Stimulated activated CD8-positive, alpha-beta memory T cell treated with anti-CD3 and anti-CD28 coated beads, Interleukin-7, amount 100 ng/mL, for 1 hour (primary cell): ENCODE measurements at regions not wholly inside any gene's neighbourhood (a gene's known extent, or its start where the extent isn't known, plus 50 kb on each side); places are given as distances from the start of the nearest gene placed in this dataset.

ENCODE experiments used
- DNase-seq, 2 donors: peaks; one replicate each; pipeline ENCODE4 v3.0.0-alpha.2; 2020; ENCODE audit warnings: low read depth in 2 of 2

DNA sequence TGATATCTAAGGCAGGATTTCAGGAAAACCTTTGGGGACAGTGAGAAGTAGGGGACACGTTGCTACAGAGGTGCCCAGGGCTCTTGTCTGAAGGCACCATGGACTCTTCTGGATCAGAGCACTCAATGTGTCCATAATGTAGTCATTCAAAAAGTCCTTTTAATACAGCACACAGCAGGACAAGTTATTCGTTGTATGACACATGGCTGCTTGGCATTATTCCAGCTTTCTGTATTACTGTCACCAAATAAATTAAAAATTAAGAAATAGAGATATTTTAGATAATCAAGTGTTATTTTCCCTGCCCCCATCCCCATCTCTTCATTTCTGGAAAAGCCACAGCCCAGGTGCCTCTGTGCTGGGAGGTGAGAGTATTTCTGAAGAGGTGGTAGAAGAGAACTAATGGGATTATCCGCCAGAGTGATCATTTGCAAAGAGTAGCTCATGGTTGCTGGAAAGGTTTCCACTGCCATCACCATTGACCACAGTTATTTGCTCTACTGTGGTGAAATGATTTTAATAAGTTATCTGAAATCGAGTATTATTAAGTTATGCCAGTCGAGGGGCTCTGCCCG, 83.0 kb downstream of the CXCL12 start:
- no peak for DNase-seq

DNA sequence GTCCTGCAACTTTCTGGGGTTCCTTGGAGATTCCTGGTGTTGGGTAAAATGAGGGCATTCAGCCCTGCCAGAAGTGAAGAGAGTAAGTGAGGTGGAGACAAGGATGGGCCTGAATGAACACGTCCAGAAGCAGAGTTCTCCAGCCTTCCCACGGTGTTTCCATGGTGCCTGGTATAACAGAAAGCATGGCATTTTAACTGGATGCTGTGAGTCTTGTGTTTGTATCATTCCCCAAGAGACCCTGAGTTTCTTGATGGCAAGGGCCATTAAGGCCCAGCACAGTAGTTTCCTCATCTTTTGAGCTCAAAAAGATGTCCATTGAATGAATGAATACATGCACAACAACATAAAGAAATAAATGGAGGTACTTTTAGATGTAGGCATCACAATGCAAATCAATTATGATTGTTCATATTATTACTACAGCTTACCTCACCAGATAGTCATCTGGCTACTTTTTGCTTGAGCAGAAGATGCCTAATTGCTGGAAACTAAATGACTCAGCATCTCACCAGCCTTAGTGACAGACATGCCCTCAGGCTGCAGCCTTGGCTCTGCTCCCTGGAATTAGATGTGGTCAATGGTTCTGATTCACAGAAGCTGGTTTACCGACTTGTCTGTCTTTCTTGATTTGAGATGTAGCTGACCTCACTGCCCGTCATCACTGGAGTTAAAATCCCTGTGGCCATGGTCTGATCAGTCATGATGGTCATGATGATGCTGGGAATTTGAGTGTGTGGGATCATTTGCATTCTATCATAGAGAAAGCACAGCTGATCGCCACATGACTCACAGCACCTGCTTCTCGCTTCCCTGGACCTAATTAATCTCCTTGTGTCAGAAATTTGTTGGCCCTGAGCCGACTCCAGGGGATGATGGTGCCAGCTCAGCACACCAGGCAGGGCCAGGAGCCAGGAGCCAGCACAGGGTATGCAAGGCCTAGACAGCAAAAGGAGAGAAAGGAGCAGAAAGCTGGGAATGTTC, 83.9 kb downstream of the CXCL12 start:
- DNase-seq: no peak

DNA sequence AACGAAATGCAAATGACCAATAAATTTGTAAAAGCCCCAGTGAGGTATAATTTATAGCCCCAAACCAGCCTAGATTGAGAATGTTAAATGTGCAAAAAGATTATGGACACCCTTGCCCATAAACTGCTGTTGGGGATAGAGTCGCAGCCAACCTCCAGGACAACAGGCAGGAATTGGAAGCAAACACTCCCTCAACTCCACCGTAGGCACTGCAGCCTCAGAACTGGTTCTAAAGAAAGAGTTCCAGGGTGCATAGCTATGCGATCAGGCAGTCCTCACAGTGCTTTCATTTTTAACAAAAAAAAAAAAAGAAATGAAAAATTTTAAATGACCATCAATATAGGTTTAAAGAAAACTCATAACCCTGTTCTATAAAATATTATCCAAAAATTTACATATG, 86.2 kb downstream of the CXCL12 start:
- DNase-seq: no peak

DNA sequence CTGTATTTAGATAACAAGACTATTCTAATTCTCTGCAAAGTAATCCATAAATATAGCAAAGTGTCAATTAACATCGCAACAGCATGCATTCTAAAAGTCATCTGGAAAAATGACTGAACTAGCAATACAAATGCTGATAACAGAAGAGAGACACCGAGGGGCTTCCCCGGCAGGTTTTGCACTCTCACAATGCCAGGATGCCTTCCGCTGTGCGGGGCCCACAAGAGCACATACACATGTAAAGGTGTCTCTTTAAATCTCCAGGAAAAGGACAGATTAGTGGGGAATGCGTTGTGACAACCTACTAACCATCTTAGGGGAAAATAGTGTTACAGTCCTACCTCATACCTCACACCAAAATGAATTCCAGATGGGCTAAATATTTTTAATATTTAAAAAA, 86.9 kb downstream of the CXCL12 start:
- DNase-seq: no peak

DNA sequence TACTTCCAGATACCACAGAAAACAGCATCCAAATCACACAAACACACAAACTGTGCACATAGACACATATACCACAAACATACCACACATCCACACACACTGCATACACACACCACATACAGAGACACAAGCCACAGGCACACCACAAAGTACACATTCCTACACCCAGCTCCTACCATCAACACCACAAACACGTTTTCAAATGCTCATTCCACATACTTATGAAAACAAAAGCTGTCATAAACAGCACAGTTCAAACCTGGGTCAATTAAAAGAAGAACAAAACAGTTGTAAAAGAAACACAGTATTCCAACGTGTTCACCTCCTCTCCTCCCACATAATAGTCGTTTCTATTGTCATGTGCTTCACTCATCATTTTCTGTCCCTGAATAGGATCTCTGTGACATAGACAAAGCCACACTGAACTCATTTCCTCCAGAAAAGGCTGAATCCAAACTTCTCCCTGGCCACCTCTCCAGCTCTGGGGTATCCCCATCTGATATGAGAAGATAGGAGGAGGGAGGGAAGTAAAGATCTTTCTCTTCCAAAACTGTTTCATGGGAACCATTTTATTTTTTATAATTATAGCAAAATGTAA, 89.2 kb downstream of the CXCL12 start:
- no peak for DNase-seq

DNA sequence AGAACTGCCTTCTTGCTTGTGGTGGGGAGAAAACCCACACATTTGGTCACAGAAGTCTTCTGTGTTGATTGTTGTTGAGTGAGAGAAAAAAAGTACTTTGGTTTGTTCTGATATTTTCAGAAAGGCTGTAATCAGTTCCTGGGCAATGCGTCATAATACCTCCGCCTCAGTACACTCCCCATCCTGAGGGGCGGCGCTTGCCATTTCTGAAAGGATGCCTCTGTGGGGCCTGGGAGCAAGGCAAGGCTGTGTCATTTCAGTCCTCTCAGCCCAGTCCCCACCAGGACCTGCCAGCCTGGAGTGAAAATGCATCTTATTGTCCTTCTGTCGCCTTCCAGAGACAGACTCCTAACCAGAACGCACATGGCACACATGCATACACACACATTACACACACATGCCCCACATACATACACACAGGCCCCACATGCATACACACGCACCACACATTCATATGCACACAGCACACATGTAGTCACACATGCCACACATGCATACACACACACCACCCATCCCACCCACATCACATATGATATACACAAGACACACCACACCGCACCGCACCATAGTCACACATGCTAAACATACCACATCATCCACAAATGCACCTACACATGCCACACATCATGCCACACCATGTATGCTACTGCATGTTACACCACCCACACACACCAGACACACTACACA, 90.0 kb downstream of the CXCL12 start:
- no peak for DNase-seq

DNA sequence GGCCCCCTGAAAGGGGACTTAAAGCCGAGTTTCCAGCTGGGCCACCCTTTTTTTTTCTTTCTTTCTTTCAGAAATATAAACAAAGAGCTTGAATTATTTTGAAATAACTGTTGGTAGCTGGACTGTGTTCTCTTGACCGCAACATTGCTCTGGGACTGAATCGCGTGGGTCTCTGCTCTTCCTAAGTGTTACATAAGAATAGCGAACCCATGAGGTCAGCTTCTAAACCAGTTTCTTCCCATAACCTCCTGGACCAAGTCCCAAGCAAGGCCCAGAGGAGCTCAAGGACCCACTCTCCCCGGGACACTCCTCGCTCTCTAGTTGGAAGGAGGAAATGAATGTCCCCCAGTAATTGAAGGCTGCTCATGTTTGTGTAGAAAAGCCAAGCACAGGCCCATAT, 91.1 kb downstream of the CXCL12 start:
- no peak for DNase-seq

DNA sequence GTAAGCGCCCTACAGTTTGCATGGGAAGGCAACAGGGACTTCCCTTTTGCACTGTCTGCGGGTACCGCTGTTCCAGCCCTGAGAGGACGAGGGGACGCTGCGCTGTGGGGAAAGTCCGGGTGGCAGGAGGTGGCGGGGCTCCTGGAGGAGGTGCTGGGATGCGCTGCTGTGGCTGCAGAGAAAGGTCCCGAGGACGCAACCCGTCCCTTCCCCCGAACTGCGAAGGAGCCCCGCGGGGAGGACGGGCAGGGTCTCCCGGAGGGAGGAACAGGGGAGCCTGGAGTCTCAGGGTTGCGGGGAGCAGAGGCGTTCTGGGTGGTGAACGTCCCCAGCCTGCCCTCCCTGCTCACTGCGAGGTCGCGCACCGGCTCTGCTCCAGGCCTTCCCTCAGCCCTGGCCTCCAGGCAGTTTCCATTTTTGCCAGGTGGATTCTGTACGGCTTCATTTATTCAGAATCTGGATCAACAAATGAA, 91.6 kb downstream of the CXCL12 start:
- DNase-seq: no peak

DNA sequence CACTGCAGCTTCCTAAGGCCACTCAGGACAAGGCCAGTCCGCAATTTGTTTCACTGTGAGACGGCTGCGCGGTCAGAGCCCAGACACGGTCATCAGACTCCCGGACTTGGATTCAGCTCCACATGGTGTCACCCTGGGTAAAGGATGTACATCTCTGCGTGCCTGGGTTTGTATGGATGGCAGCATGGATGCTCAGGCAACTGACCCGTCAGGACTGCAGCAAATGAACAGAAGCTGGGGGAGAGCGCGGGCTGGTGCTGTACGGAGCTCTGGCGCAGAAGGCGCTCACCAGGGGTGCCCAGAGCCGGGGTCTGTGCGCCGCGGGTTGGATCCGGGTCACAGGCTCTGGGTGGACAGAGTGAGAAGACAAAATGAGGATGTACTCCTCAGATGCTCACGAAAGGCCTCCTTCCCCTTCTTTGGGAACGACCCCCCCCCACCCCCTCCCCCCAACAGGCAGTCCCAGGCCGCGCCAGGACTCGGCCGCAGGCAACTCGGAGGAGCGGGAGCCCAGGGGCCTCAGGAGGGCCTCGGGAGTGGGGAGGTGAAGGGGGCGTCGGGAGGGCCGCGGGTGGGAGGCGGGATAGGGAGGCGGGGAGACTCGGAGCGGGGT, 92.4 kb downstream of the CXCL12 start:
- DNase-seq: no peak

DNA sequence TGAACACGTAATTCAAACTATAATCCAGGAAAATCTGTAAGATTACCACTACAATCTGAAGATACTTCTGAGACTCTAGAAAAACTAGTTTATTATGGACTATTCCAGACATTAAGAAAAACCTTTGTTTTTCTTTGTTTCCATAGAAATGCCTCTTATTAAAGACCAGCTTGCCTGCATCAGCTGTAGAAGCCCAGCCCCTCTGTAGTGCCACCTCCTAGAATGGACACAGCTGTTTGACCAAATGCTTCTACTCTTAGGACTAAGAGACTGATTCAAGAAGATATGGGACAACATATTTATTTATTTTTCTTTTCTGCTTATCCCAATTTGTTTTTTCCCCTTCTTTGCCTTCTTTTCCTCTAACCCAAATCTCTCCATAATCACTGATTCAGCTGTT, 93.8 kb downstream of the CXCL12 start:
- DNase-seq: no peak

DNA sequence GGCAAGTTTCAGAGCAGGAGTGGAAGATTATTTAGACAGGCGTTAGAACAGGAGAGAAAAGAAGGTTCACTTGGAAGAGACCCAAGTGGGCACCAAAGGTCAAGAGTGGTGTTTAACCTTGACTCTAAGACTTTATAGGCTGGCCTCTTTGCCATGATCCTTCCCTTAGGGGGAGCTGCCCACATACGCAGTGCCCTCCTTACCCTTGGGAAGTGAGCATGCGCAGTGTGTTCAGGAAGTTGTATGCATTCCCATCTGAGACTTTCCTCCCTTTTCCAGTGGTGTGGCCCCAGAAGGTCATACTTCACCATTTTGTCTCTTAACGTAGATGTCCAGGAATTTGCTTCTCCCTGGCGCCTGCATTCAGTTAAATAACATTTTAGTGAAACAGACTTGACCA, 95.8 kb downstream of the CXCL12 start:
- DNase-seq: no peak

DNA sequence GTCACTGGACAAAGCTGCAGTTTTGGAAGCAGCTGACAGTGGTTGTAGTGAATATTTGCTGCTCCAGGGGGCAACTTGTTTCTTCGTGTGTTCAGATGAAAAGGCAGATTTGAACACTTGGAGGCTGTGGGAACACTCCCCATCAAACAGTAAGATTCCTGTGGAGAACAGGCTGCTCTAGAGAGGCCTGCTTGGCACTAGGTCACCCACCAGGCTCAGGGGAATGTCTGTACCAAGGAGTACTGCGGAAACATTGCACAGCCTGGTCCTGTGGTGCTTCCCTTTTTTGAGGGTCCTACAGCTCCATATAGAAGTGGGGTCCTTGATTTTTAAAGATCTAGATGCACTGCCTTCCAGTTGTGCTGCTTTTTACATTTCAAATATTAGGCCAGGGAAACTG, 97.5 kb downstream of the CXCL12 start:
- no peak for DNase-seq

DNA sequence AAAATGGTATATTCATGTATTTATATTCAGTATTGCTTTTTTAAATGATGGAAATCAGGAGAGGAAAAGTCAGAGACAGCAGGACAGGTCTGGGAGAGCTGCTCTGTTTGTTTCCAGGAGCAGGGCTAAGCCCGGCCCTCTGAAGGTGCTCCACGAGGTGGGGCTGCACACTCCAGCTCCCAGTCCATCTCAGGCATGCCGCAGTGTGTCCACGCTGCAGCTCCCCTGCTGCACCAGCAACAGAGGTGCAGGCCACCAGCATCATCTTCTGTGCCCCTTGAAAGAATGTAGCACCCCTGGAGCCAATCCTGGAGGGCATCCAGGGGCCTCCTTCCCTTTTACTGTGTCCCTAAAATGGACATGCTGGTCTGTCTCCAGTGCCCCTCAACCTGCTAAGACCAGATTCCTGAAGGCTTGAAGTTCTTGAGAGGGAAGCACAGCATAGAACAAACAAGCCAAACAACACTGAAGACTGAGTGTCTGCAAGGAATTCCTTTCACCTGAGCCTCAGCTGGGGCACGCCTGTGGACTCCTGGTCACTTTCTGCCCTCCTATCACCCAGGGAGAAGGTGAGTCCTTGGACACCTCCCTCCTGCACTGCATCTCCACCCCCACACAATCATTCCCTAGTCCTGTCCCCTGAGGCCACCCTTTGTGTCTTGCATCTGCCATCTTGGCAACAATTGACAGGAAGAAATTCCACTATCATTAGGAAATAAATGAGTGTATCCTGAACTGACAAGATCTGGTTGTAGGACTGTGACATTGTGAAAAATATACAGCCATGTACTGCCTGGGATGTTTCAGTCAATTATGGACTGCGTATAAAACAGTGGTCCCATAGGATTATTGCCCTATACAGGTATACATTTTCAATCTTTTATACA, 100.5 kb downstream of the CXCL12 start:
- no peak for DNase-seq

DNA sequence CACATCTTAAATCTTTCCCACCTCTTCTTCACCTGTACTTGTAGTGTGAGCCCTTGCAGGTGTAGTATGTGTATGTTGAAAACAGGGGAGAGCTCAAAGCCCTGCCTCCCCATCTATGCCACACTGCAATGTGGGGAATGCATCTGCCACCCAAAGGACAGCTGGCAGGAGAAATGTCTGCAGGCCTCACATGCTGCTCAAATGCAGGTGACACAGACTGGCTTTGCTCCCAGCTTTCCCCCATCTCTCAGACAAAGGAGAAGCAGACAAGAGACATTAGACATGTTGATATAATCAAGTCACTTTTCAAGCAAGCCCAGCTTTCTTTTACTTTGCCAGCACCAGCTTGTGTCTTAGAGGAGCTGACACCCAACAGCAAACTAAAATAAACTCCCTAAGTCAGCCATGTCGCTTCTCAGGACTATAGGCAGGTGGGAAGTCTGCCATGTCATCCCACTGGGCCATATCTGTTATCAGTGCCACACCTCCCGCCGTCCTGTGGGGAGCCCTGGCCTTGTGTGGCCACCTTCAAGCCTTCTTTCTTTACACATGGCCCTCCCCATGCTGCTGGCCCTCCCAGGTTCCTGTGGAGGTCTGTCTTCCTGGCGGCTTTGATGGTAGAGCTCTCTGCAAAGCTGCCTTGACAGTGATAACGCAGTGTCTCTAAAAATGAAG, 102.1 kb downstream of the CXCL12 start:
- DNase-seq: no peak

DNA sequence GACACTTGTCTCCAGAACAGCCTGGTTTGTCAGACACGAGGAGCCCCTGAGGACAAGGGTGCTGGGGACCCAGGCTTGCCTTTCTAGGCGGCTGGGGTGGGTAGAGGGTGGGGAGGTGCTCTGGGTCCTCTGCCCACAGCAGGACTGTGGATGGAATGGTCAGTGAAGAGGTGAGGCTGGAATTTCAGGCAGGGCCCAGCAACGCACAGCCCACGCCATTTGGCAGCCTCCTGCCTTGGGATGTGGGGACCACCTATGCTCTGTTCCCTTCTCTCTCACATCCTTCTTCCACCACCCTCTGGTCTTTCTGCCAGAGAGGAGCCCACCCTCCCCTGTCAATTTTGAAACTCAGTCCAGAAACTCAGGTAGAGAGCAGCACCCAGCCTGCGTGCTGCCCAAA, 103.2 kb downstream of the CXCL12 start:
- DNase-seq: no peak

DNA sequence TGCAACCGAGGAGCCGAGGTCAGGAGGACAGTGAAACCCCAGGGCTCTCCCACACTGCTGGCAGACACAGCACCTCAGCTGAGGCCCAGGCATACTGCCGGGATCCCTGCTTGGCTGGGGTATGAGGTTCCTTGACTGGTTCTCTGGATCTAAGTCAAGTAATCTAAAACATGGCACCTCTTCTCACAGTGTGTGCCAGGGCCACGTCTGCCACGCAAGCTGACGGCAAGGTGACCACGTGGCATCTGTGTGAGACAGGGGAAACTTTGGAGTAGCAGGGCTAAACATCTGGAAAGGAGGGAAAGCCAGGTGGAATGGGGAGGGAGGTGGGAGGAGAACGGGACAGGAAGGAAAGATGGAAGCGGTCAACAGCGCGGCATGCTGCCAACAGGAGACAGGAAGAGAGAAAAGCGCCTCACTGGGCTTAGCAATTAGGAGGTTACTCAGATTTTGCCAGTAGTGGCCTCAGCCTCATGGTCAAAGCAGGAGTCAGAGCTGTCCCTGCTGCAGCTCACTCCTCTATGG, 103.7 kb downstream of the CXCL12 start:
- no peak for DNase-seq

DNA sequence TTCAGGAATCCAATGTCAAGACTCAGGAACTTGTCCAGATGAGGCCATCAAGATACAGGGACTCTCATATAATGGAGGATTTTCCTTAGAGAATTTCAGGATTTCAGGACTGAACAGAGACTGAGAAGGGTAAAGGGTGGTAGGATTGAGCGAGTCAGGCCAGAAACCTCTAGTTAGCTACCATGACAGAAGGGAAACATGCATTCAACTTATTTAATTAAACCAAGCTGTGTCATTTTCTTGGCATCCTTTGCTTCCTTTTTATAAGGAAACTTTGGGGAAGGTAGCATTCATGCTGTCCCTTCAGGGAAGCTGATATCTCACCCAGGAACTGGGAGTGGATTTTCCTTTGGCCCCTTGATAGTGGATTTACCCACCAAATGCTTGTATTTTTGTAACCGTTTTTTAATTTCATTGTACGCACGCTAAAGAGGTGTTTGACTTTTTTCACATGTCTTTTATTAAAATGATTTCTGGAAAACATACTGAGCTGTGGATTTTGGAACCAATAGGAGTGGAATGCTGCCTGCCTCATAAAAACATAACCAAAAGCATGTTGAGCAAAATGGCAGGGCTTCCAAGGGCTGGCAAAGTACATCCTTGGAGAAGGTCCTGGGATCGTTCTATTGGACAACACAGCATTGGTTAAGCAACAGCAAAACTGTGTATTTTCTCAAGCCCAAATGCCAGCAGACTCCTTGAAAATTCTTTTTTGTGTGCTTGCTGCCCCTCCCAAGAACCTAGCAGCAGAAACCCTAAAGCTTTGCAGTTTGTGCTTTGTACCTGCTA, 104.5 kb downstream of the CXCL12 start:
- no peak for DNase-seq

DNA sequence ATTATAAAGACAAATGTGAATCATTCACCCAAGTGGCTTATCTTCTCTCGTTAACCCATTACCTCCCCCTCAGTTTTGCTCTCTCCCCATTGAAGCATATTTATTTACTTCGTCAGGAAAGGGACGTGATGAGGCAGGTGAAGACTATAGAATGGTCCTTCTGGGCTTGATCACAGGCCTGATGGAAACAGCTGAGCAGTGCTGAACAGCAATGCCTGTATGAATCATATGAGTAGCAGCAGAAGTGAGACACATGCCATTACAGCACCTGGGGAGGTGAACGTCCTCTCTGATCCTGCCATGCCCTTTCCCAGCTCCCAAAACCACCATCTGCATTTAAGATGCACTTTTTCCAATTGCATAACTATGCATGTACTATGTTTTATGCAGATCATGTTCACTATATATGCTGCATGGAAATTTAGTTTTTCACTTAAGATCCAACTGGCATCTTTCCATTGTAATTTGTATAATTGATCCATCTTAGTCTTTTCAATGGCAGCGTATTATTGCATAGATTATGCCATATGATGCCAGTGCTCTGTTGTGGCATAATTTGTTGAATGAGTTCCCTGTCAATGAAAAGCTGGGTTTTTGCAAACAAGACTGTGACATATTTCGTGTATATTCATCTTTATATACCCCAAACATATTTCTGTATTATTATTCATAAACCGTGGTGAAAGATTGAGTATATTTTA, 105.3 kb downstream of the CXCL12 start:
- no peak for DNase-seq
